ENCODE measurements at regions not wholly inside any gene's neighbourhood (a gene's known extent, or its start where the extent isn't known, plus 50 kb on each side); places are given as distances from the start of the nearest gene placed in this dataset.

GRCh38 chr15:98562331-98562937, 85.9 kb upstream of the IGF1R start:
- no peak for DNase-seq

GRCh38 chr15:98565566-98565965, 82.8 kb upstream of the IGF1R start:
- DNase-seq, result no peak

GRCh38 chr15:98567951-98568350, 80.4 kb upstream of the IGF1R start:
- no peak for DNase-seq

- no peak for DNase-seq
These were observed 79.8 kb upstream of the IGF1R start for GRCh38 chr15:98568382-98569017.

GRCh38 chr15:98570119-98570518, 78.2 kb upstream of the IGF1R start:
- no peak for DNase-seq

- DNase-seq, result no peak
These were observed 67.8 kb upstream of the IGF1R start for GRCh38 chr15:98580572-98580971.

- DNase-seq, result no peak
These were observed 66.6 kb upstream of the IGF1R start for GRCh38 chr15:98581715-98582114.

- DNase-seq, result no peak
These were observed 65.3 kb upstream of the IGF1R start for GRCh38 chr15:98582900-98583554.

GRCh38 chr15:98583771-98584430, 64.4 kb upstream of the IGF1R start:
- no peak for DNase-seq

GRCh38 chr15:98586066-98586465, 62.3 kb upstream of the IGF1R start:
- DNase-seq, result no peak

GRCh38 chr15:98592136-98592535, 56.2 kb upstream of the IGF1R start:
- no peak for DNase-seq

- DNase-seq, result no peak
These were observed 52.2 kb upstream of the IGF1R start for GRCh38 chr15:98596131-98596530.

- DNase-seq, result no peak
These were observed 51.4 kb upstream of the IGF1R start for GRCh38 chr15:98596885-98597392.

- DNase-seq, result no peak
These were observed 50.7 kb upstream of the IGF1R start for GRCh38 chr15:98597666-98598065.
